GM19468 (cell line): ENCODE measurements at regions not wholly inside any gene's neighbourhood (a gene's known extent, or its start where the extent isn't known, plus 50 kb on each side); places are given as distances from the start of the nearest gene placed in this dataset.
"Not testable (repeated sequence)": the region's sequence is repeated elsewhere in the genome, so short reads cannot be mapped to it uniquely, and the experiment has no call there.

Experiments used
- ATAC-seq: cut with Tn5 transposase; IDR thresholded peaks from one replicate; pipeline ENCODE4 v1.9.1; 2021; ENCODE audit warnings: mild to moderate bottlenecking, moderate library complexity, moderate number of reproducible peaks; ENCODE audit not compliant: unreplicated experiment; ENCODE audit errors: extremely low read depth

- no peak for ATAC-seq
These were observed 89.9 kb upstream of the ZNF217 start for GRCh38 chr20:53683506-53683905.

GRCh38 chr20:53681352-53682212 is 87.9 kb upstream of the ZNF217 start:
- no peak for ATAC-seq

- no peak for ATAC-seq
These were observed 86.1 kb upstream of the ZNF217 start for GRCh38 chr20:53679597-53680309.

- ATAC-seq: no peak
These were observed 85.5 kb upstream of the ZNF217 start for GRCh38 chr20:53678990-53679596.

- ATAC-seq: no peak
These were observed 84.8 kb upstream of the ZNF217 start for GRCh38 chr20:53678315-53678989.

GRCh38 chr20:53677447-53678314 is 84.0 kb upstream of the ZNF217 start:
- no peak for ATAC-seq

GRCh38 chr20:53676987-53677386 is 83.3 kb upstream of the ZNF217 start:
- ATAC-seq: no peak

- no peak for ATAC-seq
These were observed 82.8 kb upstream of the ZNF217 start for GRCh38 chr20:53676519-53676822.

- ATAC-seq: no peak
These were observed 79.0 kb upstream of the ZNF217 start for GRCh38 chr20:53672484-53673129.

GRCh38 chr20:53671370-53671769 is 77.7 kb upstream of the ZNF217 start:
- ATAC-seq: no peak

- not testable (repeated sequence) for ATAC-seq
These were observed 76.1 kb upstream of the ZNF217 start for GRCh38 chr20:53669517-53670313.

GRCh38 chr20:53668992-53669391 is 75.4 kb upstream of the ZNF217 start:
- no peak for ATAC-seq

- no peak for ATAC-seq
These were observed 72.5 kb upstream of the ZNF217 start for GRCh38 chr20:53666144-53666543.

GRCh38 chr20:53664121-53664520 is 70.5 kb upstream of the ZNF217 start:
- ATAC-seq: no peak

- ATAC-seq: not testable (repeated sequence)
These were observed 69.9 kb upstream of the ZNF217 start for GRCh38 chr20:53663521-53663920.

GRCh38 chr20:53662595-53662994 is 69.0 kb upstream of the ZNF217 start:
- no peak for ATAC-seq

GRCh38 chr20:53660947-53661381 is 67.3 kb upstream of the ZNF217 start:
- no peak for ATAC-seq

GRCh38 chr20:53660078-53660909 is 66.7 kb upstream of the ZNF217 start:
- no peak for ATAC-seq
